NCI-H2171 treated with DMSO at 0.1 percent for 48 hours (cell line): ENCODE measurements at regions not wholly inside any gene's neighbourhood (a gene's known extent, or its start where the extent isn't known, plus 50 kb on each side); places are given as distances from the start of the nearest gene placed in this dataset.
"Not testable (repeated sequence)": the region's sequence is repeated elsewhere in the genome, so short reads cannot be mapped to it uniquely, and the experiment has no call there.

Source experiments
- DNase-seq: peaks from one replicate; lab custom pipeline; 2025; lab: John Stamatoyannopoulos, UW

DNA sequence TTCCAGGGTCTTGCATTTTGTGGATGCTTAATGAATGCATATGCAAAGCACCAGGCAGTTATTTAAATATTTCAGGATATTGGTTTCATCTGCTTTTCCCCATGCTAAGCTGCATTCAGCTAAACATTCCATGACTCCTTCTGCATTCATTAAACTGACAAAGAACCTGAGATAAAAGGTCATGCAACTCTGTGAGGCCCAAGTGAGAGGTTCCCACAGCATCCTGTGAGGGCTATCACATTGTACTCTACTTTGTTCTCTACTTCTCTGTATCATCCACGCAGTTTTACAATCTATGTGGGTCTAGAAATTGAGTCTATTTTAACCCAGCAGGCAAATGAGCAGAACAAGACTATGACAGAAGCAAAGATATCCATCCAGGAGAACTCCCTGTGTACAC, 86.4 kb upstream of the PRSS16 start:
- DNase-seq = no peak

- no peak for DNase-seq
Observed at GRCh38 chr6:27161603-27161945, 85.9 kb upstream of the PRSS16 start.

GRCh38 chr6:27161946-27162603, 85.4 kb upstream of the PRSS16 start:
- peak; percentile 74 for DNase-seq

GRCh38 chr6:27163834-27164233, 83.7 kb upstream of the PRSS16 start:
- DNase-seq = no peak

- DNase-seq = no peak
Observed at GRCh38 chr6:27168108-27168507, 79.4 kb upstream of the PRSS16 start.

DNA sequence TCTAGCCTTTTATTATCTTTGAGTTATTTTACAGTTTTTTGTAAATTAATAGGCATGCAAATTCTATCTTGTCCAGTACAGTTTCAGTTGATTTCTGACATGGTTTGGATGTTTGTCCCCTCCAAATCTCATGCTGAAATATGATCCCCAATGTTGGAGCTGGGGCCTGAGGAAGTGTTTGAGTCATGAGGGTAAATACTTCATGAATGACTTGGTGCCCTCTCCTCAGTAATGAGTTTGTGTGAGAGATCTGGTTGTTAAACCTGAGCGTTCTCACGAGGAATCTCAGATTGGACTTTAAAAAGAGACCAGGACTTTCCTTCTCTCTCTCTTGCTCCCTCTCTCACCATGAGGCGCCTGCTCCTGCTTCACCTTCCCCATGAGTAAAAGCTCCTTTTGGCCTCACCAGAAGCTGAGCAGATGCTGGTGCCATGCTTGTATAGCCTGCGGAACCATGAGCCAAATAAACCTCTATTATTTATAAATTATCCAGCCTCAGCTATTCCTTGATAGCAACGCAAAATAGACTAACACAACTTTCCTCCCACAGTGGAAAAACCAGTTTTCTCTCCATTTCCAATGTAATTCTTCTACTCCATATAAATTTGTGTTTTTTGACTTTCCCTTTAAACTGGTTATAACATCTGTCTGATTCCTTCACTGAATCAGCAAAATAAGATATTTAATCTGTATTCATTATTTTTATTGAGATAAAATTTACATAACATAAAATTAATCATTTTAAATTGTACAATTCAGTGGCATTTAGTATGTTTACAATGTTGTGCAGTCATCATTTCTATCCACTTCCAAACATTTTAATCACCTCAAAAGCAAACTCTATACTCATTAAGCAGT, 78.7 kb upstream of the PRSS16 start:
- DNase-seq = no peak

DNA sequence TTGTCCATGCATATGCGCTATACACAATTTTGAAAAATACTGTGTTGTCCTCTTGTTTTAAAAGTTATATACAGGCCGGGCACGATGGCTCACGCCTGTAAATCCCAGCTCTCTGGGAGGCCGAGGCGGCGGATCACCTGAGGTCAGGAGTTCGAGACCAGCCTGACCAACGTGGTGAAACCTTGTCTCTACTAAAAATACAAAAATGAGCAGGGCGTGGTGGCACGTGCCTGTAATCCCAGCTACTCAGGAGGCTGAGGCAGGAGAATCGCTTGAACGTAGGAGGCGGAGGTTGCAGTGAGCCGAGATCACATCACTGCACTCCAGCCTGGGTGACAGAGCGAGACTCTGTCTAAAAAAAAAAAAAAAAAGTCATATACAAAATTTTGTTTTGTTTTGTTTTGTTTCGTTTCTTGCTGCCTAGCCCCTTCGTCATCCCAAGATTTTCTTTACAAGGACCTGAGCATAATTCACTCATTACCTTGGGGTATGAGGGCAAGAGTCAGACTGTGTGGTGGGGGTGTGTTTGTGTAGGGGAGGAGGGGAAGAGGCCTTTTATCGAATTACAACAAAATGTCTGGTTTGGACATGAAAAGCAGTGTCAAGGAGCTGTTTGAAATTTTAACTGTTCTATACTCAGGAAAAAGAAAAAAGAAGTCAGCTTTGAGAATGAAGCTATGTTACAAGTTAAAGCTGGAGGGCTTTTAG, 74.8 kb upstream of the PRSS16 start:
- DNase-seq = not testable (repeated sequence)

GRCh38 chr6:27173232-27173601, 74.3 kb upstream of the PRSS16 start:
- DNase-seq = not testable (repeated sequence)

- DNase-seq = no peak
Observed at GRCh38 chr6:27174958-27175357, 72.5 kb upstream of the PRSS16 start.

DNA sequence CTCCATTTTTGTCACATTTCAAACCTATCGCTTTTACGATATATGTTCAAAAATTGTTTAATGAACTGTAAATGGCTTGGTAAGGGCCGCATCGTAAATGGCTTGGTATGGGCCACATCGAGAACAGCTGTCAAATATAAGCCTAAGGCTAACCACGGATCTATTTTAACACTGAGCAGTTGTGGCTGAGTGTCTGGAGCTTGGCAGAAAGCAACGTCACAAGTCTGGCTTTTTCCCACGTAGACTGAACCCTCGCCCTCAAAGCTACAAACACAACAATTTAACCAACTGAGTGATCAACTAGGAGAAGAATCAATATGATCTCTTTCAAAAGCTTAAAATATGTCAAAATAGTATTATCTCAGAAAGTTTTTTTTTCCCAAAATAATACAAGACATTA, 71.4 kb upstream of the PRSS16 start:
- no peak for DNase-seq

GRCh38 chr6:27176523-27177484, 70.7 kb upstream of the PRSS16 start:
- DNase-seq = peak; percentile 72

- DNase-seq = peak; percentile 68
Observed at GRCh38 chr6:27177485-27178406, 69.8 kb upstream of the PRSS16 start.

- no peak for DNase-seq
Observed at GRCh38 chr6:27178407-27178730, 69.1 kb upstream of the PRSS16 start.

GRCh38 chr6:27178860-27179259, 68.6 kb upstream of the PRSS16 start:
- DNase-seq = no peak

DNA sequence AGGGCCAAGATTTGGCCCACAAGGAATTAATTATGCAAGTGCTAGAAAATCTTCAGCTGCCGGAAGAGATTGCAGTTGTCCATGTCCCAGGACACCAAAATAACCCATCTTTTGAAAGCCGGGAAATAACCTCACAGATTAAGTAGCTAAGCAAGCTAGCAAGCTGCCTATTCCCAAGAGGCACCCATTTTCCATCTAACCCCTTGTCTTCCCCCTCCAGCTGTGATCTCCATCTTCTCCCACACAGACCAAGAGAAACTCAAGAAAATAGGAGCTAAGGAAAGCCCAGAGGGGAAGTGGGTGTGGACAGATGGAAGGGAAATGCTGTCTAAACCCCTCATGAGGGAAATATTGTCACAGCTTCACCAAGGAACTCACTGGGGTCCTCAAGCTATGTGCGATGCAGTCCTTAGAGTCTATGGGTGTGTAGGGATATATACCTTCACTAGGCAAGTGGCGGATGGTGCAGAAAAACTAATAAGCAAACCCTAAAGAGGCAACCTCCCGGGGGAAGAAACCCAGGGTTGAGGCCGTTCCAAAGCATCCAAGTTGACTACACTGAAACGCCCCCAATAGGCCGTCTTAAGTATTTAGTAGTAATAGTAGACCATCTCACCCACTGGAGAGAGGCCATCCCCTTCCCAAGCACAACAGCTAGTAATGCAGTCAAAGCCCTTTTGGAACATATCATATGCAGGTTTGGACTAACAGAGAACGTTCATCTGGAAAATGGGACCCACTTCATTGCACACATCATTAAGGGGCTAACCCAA, 64.3 kb upstream of the PRSS16 start:
- DNase-seq = no peak

- DNase-seq = no peak
Observed at GRCh38 chr6:27187231-27188060, 60.1 kb upstream of the PRSS16 start.

DNA sequence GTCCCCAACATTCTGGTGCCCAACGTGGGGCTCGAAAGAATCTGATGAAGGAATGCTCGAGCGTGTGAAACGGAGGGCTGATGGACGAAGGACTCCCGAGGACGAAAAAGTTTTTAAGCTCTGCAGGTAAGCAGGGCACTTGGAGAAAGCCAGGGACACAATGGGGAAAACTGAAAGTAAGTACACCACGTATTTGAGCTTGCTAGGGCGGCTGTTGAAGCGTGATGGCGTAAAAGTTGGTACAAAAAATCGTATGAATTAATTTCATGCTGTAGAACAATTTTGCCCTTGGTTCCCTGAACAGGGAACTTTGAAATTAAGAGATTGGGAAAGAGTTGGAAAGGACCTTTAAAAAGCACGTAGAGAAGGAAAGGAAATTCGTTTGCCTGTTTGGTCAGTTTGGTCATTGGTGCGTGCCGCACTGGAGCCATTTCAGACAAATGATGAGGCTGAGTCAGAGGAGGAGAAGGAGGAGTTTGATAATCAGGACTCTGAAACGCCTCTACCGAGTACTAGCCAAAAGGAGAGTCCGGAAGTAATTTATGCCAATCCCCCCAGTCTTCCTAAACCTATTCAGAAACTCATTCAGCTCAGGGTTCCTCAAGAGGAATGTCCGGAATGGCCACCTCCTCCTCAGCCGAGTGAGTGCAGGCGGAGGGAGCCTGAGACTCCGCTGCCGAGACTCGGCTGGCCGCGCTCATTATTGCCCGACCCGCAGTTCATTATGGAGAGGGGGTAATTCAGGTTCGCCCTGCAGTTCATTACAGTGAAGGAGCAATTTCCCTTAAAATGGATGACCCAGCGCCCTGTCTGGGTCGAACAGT, 59.2 kb upstream of the PRSS16 start:
- DNase-seq = no peak

- DNase-seq = peak; percentile 85
Observed at GRCh38 chr6:27188885-27189418, 58.5 kb upstream of the PRSS16 start.
